Stimulated activated CD4-positive, alpha-beta T cell treated with anti-CD3 and anti-CD28 coated beads, Interleukin-1b, Interleukin-23, amount 100 ng/mL, for 48 hours (primary cell): ENCODE measurements at regions not wholly inside any gene's neighbourhood (a gene's known extent, or its start where the extent isn't known, plus 50 kb on each side); places are given as distances from the start of the nearest gene placed in this dataset.
"Not testable (repeated sequence)": the region's sequence is repeated elsewhere in the genome, so short reads cannot be mapped to it uniquely, and the experiment has no call there.

Source experiments
- DNase-seq: peaks from one replicate; pipeline ENCODE4 v3.0.0-alpha.2; 2020

GRCh38 chr3:87792534-87793336 is 266.1 kb downstream of the CGGBP1 start, which contains the start of gene HTR1F:
HTR1F (plus strand) TSS chr3:87792706.
- DNase-seq = no peak

- no peak for DNase-seq
These were observed 266.6 kb downstream of the CGGBP1 start for GRCh38 chr3:87792198-87792533.

GRCh38 chr3:87791248-87792027 is 267.4 kb downstream of the CGGBP1 start:
- no peak for DNase-seq

- DNase-seq = not testable (repeated sequence)
These were observed 269.8 kb downstream of the CGGBP1 start for GRCh38 chr3:87789049-87789448.

- DNase-seq = no peak
These were observed 270.3 kb downstream of the CGGBP1 start for GRCh38 chr3:87788516-87788915.

- no peak for DNase-seq
These were observed 278.0 kb downstream of the CGGBP1 start for GRCh38 chr3:87780811-87781210.

- DNase-seq = no peak
These were observed 279.9 kb downstream of the CGGBP1 start for GRCh38 chr3:87778876-87779275.

GRCh38 chr3:87771337-87772192 is 287.2 kb downstream of the CGGBP1 start:
- DNase-seq = peak; percentile 22

GRCh38 chr3:87766721-87767120 is 292.1 kb downstream of the CGGBP1 start:
- DNase-seq = no peak

- DNase-seq = no peak
These were observed 293.5 kb downstream of the CGGBP1 start for GRCh38 chr3:87765256-87765655.

- no peak for DNase-seq
These were observed 297.0 kb downstream of the CGGBP1 start for GRCh38 chr3:87761795-87762194.

GRCh38 chr3:87761341-87761740 is 297.5 kb downstream of the CGGBP1 start:
- DNase-seq = no peak

GRCh38 chr3:87756616-87757015 is 302.2 kb downstream of the CGGBP1 start:
- no peak for DNase-seq

- no peak for DNase-seq
These were observed 303.0 kb downstream of the CGGBP1 start for GRCh38 chr3:87755852-87756251.

- DNase-seq = no peak
These were observed 316.6 kb downstream of the CGGBP1 start for GRCh38 chr3:87742250-87742649.

GRCh38 chr3:87740894-87741293 is 317.9 kb downstream of the CGGBP1 start:
- not testable (repeated sequence) for DNase-seq

- DNase-seq = not testable (repeated sequence)
These were observed 321.0 kb downstream of the CGGBP1 start for GRCh38 chr3:87737817-87738216.

- no peak for DNase-seq
These were observed 325.0 kb downstream of the CGGBP1 start for GRCh38 chr3:87733671-87734367.

- no peak for DNase-seq
These were observed 326.5 kb downstream of the CGGBP1 start for GRCh38 chr3:87732294-87732693.

- DNase-seq = no peak
These were observed 331.0 kb downstream of the CGGBP1 start for GRCh38 chr3:87727783-87728182.

GRCh38 chr3:87719060-87719459 is 339.7 kb downstream of the CGGBP1 start:
- no peak for DNase-seq

- DNase-seq = no peak
These were observed 348.3 kb downstream of the CGGBP1 start for GRCh38 chr3:87710511-87710910.

- DNase-seq = no peak
These were observed 348.8 kb downstream of the CGGBP1 start for GRCh38 chr3:87710028-87710427.
